ENCODE measurements at regions not wholly inside any gene's neighbourhood (a gene's known extent, or its start where the extent isn't known, plus 50 kb on each side); places are given as distances from the start of the nearest gene placed in this dataset.

GRCh38 chr10:108490944-108491343 is 1326.4 kb upstream of the SORCS1 start:
- ChIA-PET POLR2A (ENCODE audit: partially characterized antibody) (no interaction called here), CTCF (ENCODE audit: partially characterized antibody) (no interaction called here)
- Histone ChIP-seq H3K4ac (replicated peaks; ENCODE audit: insufficient read length, low read depth, low read length) (no peak overlapping the region), H2BK20ac (ENCODE audit: low read length) (no peak overlapping the region), H3K79me2 (ENCODE audit: control insufficient read depth in 1 of 2, insufficient read depth in 2 of 2, low read length in 2 of 2) (no peaks in the 10 kb centered on the region), H3K56ac (replicated peaks; ENCODE audit: insufficient read length, low read depth, low read length) (no peak overlapping the region), H3K14ac (ENCODE audit: insufficient read length) (no peak overlapping the region), H2BK12ac (ENCODE audit: low read depth, low read length) (no peak overlapping the region), H2BK15ac (ENCODE audit: low read length) (no peak overlapping the region), H3K27me3 (replicated peaks in 1 of 4; ENCODE audit: control insufficient read depth in 3 of 4, extremely low read depth in 1 of 4, insufficient read depth in 3 of 4, low read length in 3 of 4) (no peaks in the 10 kb centered on the region), H3K27ac (ENCODE audit: low read depth, low read length) (no peak overlapping the region), H3K23ac (ENCODE audit: insufficient read length) (no peak overlapping the region), H4K20me1 (replicated peaks in 1 of 2; ENCODE audit: control insufficient read depth in 1 of 2, insufficient read depth in 2 of 2, low read length in 2 of 2) (no peaks in the 10 kb centered on the region), H4K5ac (ENCODE audit: insufficient read length, low read depth, low read length) (no peak overlapping the region), H3K36me3 (ENCODE audit: control insufficient read depth in 2 of 4, insufficient read depth in 4 of 4, low read length in 3 of 4) (no peaks in the 10 kb centered on the region), H3K4me2 (ENCODE audit: insufficient read depth in 1 of 2, low read depth in 2 of 2, low read length in 2 of 2) (no peak overlapping the region), H3K79me1 (ENCODE audit: low read depth, low read length) (no peaks in the 10 kb centered on the region), H3K4me3 (ENCODE audit: extremely low read depth in 1 of 4, insufficient read depth in 2 of 4, low read depth in 3 of 4, low read length in 4 of 4) (no peak overlapping the region), H2BK5ac (ENCODE audit: low read depth, low read length) (no peak overlapping the region), H2AFZ (ENCODE audit: low read length) (no peak overlapping the region), H4K91ac (replicated peaks; ENCODE audit: insufficient read length, low read length) (no peak overlapping the region), H4K8ac (ENCODE audit: extremely low read depth, insufficient read depth, low read length) (no peak overlapping the region), H2AK5ac (ENCODE audit: low read depth, low read length) (no peak overlapping the region), H3K9ac (replicated peaks in 1 of 4; ENCODE audit: extremely low read depth in 1 of 4, low read depth in 3 of 4, low read length in 3 of 4) (no peak overlapping the region), H2BK120ac (replicated peaks; ENCODE audit: low read depth, low read length) (no peak overlapping the region), H3K9me3 (ENCODE audit: insufficient read depth in 2 of 2, low read depth in 1 of 2, low read length in 1 of 2) (no peaks in the 10 kb centered on the region), H3K4me1 (replicated peaks in 1 of 4; ENCODE audit: control insufficient read depth in 3 of 4, insufficient read depth in 4 of 4, low read length in 3 of 4) (no peaks in the 10 kb centered on the region), H3K23me2 (ENCODE audit: low read depth, low read length) (no peaks in the 10 kb centered on the region), H3K18ac (ENCODE audit: extremely low read depth, low read length) (no peak overlapping the region)
- WGBS, 2 experiments (ENCODE audit: extremely low coverage in 1 of 2, insufficient coverage in 1 of 2, insufficient read length in 1 of 2, insufficient replicate concordance in 2 of 2, low coverage in 1 of 2, low lambda C conversion rate in 2 of 2, missing lambda C conversion rate in 1 of 2), result 93% methylated on average over 1 of the region's 1 CpG; no CpG with 5 or more reads in 1 of the 2 experiments
- FAIRE-seq, result no peak
- no peak for DNase-seq (ENCODE audit: low read depth in 1 of 2, low spot score in 2 of 2)
- TF ChIP-seq KDM4A (IDR thresholded peaks at IDR 0.05; ENCODE audit: low read depth, low read length, severe bottlenecking) (no peak), HDAC2 (IDR thresholded peaks at IDR 0.05; ENCODE audit: borderline replicate concordance in 1 of 2, low read depth in 2 of 2, low read length in 2 of 2) (no peak), BACH1 (IDR thresholded peaks at IDR 0.05; ENCODE audit: low read length) (no peak), POLR2AphosphoS5 (IDR thresholded peaks at IDR 0.05; ENCODE audit: low read depth, low read length) (no peak)
